ENCODE measurements at regions not wholly inside any gene's neighbourhood (a gene's known extent, or its start where the extent isn't known, plus 50 kb on each side); places are given as distances from the start of the nearest gene placed in this dataset.

- TF ChIP-seq RCOR1 (IDR thresholded peaks at IDR 0.05; ENCODE audit: low read depth, low read length): no peak
- no peak for TF ChIP-seq E2F6 (IDR thresholded peaks at IDR 0.05; ENCODE audit: borderline replicate concordance, low read depth)
- TF ChIP-seq POLR2AphosphoS2 (conservative IDR thresholded peaks at IDR 0.05; ENCODE audit: low read length): no peak
- TF ChIP-seq CEBPB (IDR thresholded peaks at IDR 0.05): peak; percentile 91 to 96
- TF ChIP-seq SREBF2 (IDR thresholded peaks at IDR 0.05): no peak
- no peak for TF ChIP-seq MAX (IDR thresholded peaks at IDR 0.05)
- TF ChIP-seq SMC3 (IDR thresholded peaks at IDR 0.05): no peak
- TF ChIP-seq HOXB5 (CRISPR knock-in tag; IDR thresholded peaks at IDR 0.05): no peak
- TF ChIP-seq EP300 (IDR thresholded peaks at IDR 0.05): no peak
- TF ChIP-seq RARB (CRISPR knock-in tag; IDR thresholded peaks at IDR 0.05): no peak
- TF ChIP-seq EHMT2 (IDR thresholded peaks at IDR 0.05; ENCODE audit: low read depth): 0 out of 2 replicates have a peak, but pooled peaks have one; percentile 42
- no peak for TF ChIP-seq NPAS2 (CRISPR knock-in tag; IDR thresholded peaks at IDR 0.05; ENCODE audit: borderline replicate concordance)
- no peak for TF ChIP-seq HMGXB4 (CRISPR knock-in tag; IDR thresholded peaks at IDR 0.05; ENCODE audit: borderline replicate concordance)
- TF ChIP-seq TFCP2L1 (CRISPR knock-in tag; IDR thresholded peaks at IDR 0.05): no peak
- TF ChIP-seq FOXS1 (CRISPR knock-in tag; IDR thresholded peaks at IDR 0.05): peak; percentile 96
- TF ChIP-seq GATA3 (IDR thresholded peaks at IDR 0.05; ENCODE audit: borderline replicate concordance): peak; percentile 68
- TF ChIP-seq JUNB (IDR thresholded peaks at IDR 0.05): peak; percentile 95
- TF ChIP-seq RFX5 (IDR thresholded peaks at IDR 0.05): no peak
- TF ChIP-seq BHLHE40 (IDR thresholded peaks at IDR 0.05; ENCODE audit: low read depth, low read length): no peak
- TF ChIP-seq CTCF (IDR thresholded peaks at IDR 0.05): no peak
- TF ChIP-seq HES2 (IDR thresholded peaks at IDR 0.05): peak; percentile 74
- no peak for TF ChIP-seq ZSCAN20 (CRISPR knock-in tag; IDR thresholded peaks at IDR 0.05)
- TF ChIP-seq MYC (IDR thresholded peaks at IDR 0.05; ENCODE audit: borderline replicate concordance, low read length): no peak
Observed at GRCh38 chr5:163379298-163380155, 57.9 kb upstream of the CCNG1 start (continued).

GRCh38 chr5:163381832-163382231 is 55.6 kb upstream of the CCNG1 start:
- 71% methylated on average over 3 of the region's 3 CpGs for WGBS (ENCODE audit: missing lambda C conversion rate)
- no peak for DNase-seq (ENCODE audit: low read depth in 1 of 2, low spot score in 1 of 2)
- Histone ChIP-seq H3K9me3 (no peaks in the 10 kb centered on the region), H3K4me3 (no peak overlapping the region), H3K4me2 (no peak overlapping the region), H3K4me1 (peaks cover 13% of the 10 kb centered on the region), H3K27ac (no peak overlapping the region)
- CTCF ChIA-PET: interaction anchor here (1.8 kb wide), 1 partner anchor 27 kb away, joined by 9 read pairs; no protein-coding TSS in a partner anchor
- no peak for ATAC-seq
- POLR2A ChIA-PET: no interaction called here
- no peak for FAIRE-seq
- TF ChIP-seq FOXS1 (CRISPR knock-in tag; IDR thresholded peaks at IDR 0.05) (no peak), HOXB13 (CRISPR knock-in tag; IDR thresholded peaks at IDR 0.05; ENCODE audit: low read depth) (no peak), CHD2 (IDR thresholded peaks at IDR 0.05; ENCODE audit: low read length, partially characterized antibody) (no peak), RAD21 (conservative IDR thresholded peaks at IDR 0.05 in 1 of 2, IDR thresholded peaks at IDR 0.05 in 1 of 2) (no peak), TP53 (CRISPR knock-in tag; IDR thresholded peaks at IDR 0.05) (no peak), HMGXB4 (CRISPR knock-in tag; IDR thresholded peaks at IDR 0.05; ENCODE audit: borderline replicate concordance) (no peak), REST (IDR thresholded peaks at IDR 0.05) (no peak), KDM5A (IDR thresholded peaks at IDR 0.05) (no peak), MYC (IDR thresholded peaks at IDR 0.05; ENCODE audit: borderline replicate concordance, low read length) (no peak)
